ENCODE measurements at regions not wholly inside any gene's neighbourhood (a gene's known extent, or its start where the extent isn't known, plus 50 kb on each side); places are given as distances from the start of the nearest gene placed in this dataset. TPM values are rescaled to one million over a fixed set of nuclear protein-coding genes. Genes with fewer than 3 reads are reported as not detected.

GRCh38 chr2:181839811-181840210, 51.7 kb upstream of the ITPRID2 start:
- Histone ChIP-seq H3K9me2 (ENCODE audit: insufficient read depth, low read length) (no peaks in the 10 kb centered on the region), H3K9me3 (ENCODE audit: low read length) (no peaks in the 10 kb centered on the region), H3K36me3 (ENCODE audit: insufficient read depth, low read length) (no peaks in the 10 kb centered on the region), H3K4me3 (ENCODE audit: low read depth, low read length, poor library complexity, severe bottlenecking) (no peak overlapping the region), H3K79me2 (ENCODE audit: insufficient read depth, low read depth, low read length) (no peaks in the 10 kb centered on the region), H3K4me2 (ENCODE audit: low read length) (no peak overlapping the region), H3K4me1 (ENCODE audit: insufficient read depth, low read length, poor library complexity, severe bottlenecking) (no peaks in the 10 kb centered on the region), H3K27ac (ENCODE audit: low read depth, low read length, poor library complexity, severe bottlenecking) (no peak overlapping the region), H4K20me1 (ENCODE audit: insufficient read depth, low read length) (no peaks in the 10 kb centered on the region), H2AFZ (ENCODE audit: low read length) (no peak overlapping the region)
- intact Hi-C loops (cut with micrococcal nuclease; ENCODE audit: unreplicated experiment), result no loop called here
- TF ChIP-seq CTCF (conservative IDR thresholded peaks at IDR 0.05; ENCODE audit: low read length) (no peak), EZH2phosphoT487 (IDR thresholded peaks at IDR 0.05; ENCODE audit: borderline replicate concordance, low read depth, low read length) (no peak)
- no peak for DNase-seq (ENCODE audit: low spot score)
- BruUV-seq (replicated peaks), result no TSS peak
- ChIA-PET POLR2A (interaction anchor here (1.0 to 1.4 kb wide), 2 partner anchors 8 to 10 kb away, joined by 3 to 4 read pairs; no protein-coding TSS in a partner anchor), CTCF (ENCODE audit: unreplicated experiment) (no interaction called here)

GRCh38 chr2:181841079-181841478, 50.5 kb upstream of the ITPRID2 start:
- Histone ChIP-seq H3K4me1 (ENCODE audit: insufficient read depth, low read length, poor library complexity, severe bottlenecking) (no peaks in the 10 kb centered on the region), H3K4me3 (ENCODE audit: low read depth, low read length, poor library complexity, severe bottlenecking) (no peak overlapping the region), H3K9me3 (ENCODE audit: low read length) (no peaks in the 10 kb centered on the region), H3K4me2 (ENCODE audit: low read length) (no peak overlapping the region), H3K9me2 (ENCODE audit: insufficient read depth, low read length) (no peaks in the 10 kb centered on the region), H3K36me3 (ENCODE audit: insufficient read depth, low read length) (no peaks in the 10 kb centered on the region), H3K27ac (ENCODE audit: low read depth, low read length, poor library complexity, severe bottlenecking) (no peak overlapping the region), H3K79me2 (ENCODE audit: insufficient read depth, low read depth, low read length) (no peaks in the 10 kb centered on the region), H2AFZ (ENCODE audit: low read length) (no peak overlapping the region), H4K20me1 (ENCODE audit: insufficient read depth, low read length) (no peaks in the 10 kb centered on the region)
- no peak for DNase-seq (ENCODE audit: low spot score)
- intact Hi-C loops (cut with micrococcal nuclease; ENCODE audit: unreplicated experiment), result no loop called here
- BruUV-seq (replicated peaks), result no TSS peak
- ChIA-PET CTCF (ENCODE audit: unreplicated experiment) (no interaction called here), POLR2A (interaction anchor here (0.5 to 1.3 kb wide), 3 partner anchors 9 to 29 kb away, joined by 3 to 4 read pairs (median 3); no protein-coding TSS in a partner anchor)
- no peak for TF ChIP-seq EZH2phosphoT487 (IDR thresholded peaks at IDR 0.05; ENCODE audit: borderline replicate concordance, low read depth, low read length)
- TF ChIP-seq CTCF (conservative IDR thresholded peaks at IDR 0.05; ENCODE audit: low read length), result no peak

Small RNA genes lying in the stretch of these regions (small RNA-seq; reads per million reads assigned to genes)
- gene RNU6ATAC19P, result not detected

Data from OCI-LY7 (cell line).